Brain microvascular endothelial cell (primary cell): ENCODE measurements at regions not wholly inside any gene's neighbourhood (a gene's known extent, or its start where the extent isn't known, plus 50 kb on each side); places are given as distances from the start of the nearest gene placed in this dataset.

Source experiments
- DNase-seq: peaks from one replicate; pipeline ENCODE4 v3.0.0-alpha.2; 2020
- H3K27ac ChIP-seq: fragments of 250-450 bp; sonication (Bioruptor Pico); 2 replicates; pipeline ENCODE4 v1.5.1; 2020; ENCODE audit warnings: mild to moderate bottlenecking, moderate library complexity
- H3K27me3 ChIP-seq: fragments of 250-450 bp; sonication (Bioruptor Pico); replicated peaks from 2 replicates; pipeline ENCODE4 v1.5.1; 2020; ENCODE audit warnings: mild to moderate bottlenecking
- H3K36me3 ChIP-seq: fragments of 250-450 bp; sonication (Bioruptor Pico); replicated peaks from 2 replicates; pipeline ENCODE4 v1.5.1; 2020; ENCODE audit warnings: mild to moderate bottlenecking
- H3K4me3 ChIP-seq: 2 replicates; pipeline ENCODE4 v1.5.1; 2011; ENCODE audit warnings: low read depth, mild to moderate bottlenecking, control low read depth, low read length, moderate library complexity
- CTCF ChIP-seq: IDR thresholded peaks from 2 replicates; pipeline ENCODE4 v1.5.1; 2011; ENCODE audit warnings: low read depth, mild to moderate bottlenecking, moderate library complexity, low read length, control low read depth, inconsistent platforms; ENCODE audit errors: missing control alignments
- in situ Hi-C: cut with HindIII; loops from 2 replicates; pipeline ENCODE4 v1.10.0; 2017; ENCODE audit warnings: low sequenced_read_pairs, low pct_ligation_motif_present

GRCh38 chr13:40105231-40105630, 449.8 kb downstream of the COG6 start:
- H3K27ac ChIP-seq = no peak overlapping the region
- H3K36me3 ChIP-seq = no peaks in the 10 kb centered on the region
- no peaks in the 10 kb centered on the region for H3K27me3 ChIP-seq
- DNase-seq = no peak
- no peak for TF ChIP-seq CTCF
- in situ Hi-C loops = no loop called here
- H3K4me3 ChIP-seq = no peak overlapping the region

GRCh38 chr13:40109351-40109844, 453.9 kb downstream of the COG6 start:
- Histone ChIP-seq H3K27ac (peak overlapping the region; percentile 88), H3K36me3 (no peaks in the 10 kb centered on the region), H3K27me3 (no peaks in the 10 kb centered on the region), H3K4me3 (no peak overlapping the region)
- TF ChIP-seq CTCF = no peak
- in situ Hi-C loops = no loop called here
- DNase-seq = peak; percentile 96

- in situ Hi-C loops = no loop called here
- Histone ChIP-seq H3K27ac (no peak overlapping the region), H3K4me3 (no peak overlapping the region), H3K27me3 (no peaks in the 10 kb centered on the region), H3K36me3 (no peaks in the 10 kb centered on the region)
- no peak for DNase-seq
- no peak for TF ChIP-seq CTCF
Measured at GRCh38 chr13:40113643-40114304, 458.3 kb downstream of the COG6 start.

GRCh38 chr13:40114305-40114896, 458.9 kb downstream of the COG6 start:
- in situ Hi-C loops = no loop called here
- DNase-seq = no peak
- H3K27me3 ChIP-seq = no peaks in the 10 kb centered on the region
- no peaks in the 10 kb centered on the region for H3K36me3 ChIP-seq
- H3K27ac ChIP-seq = no peak overlapping the region
- H3K4me3 ChIP-seq = no peak overlapping the region
- no peak for TF ChIP-seq CTCF

- in situ Hi-C loops = no loop called here
- no peaks in the 10 kb centered on the region for H3K36me3 ChIP-seq
- no peaks in the 10 kb centered on the region for H3K27me3 ChIP-seq
- H3K27ac ChIP-seq = peak overlapping the region; percentile 92
- DNase-seq = peak; percentile 22
- no peak overlapping the region for H3K4me3 ChIP-seq
- no peak for TF ChIP-seq CTCF
Measured at GRCh38 chr13:40115426-40115825, 460.0 kb downstream of the COG6 start.
